Bronchial epithelial cell (primary cell): ENCODE measurements at regions not wholly inside any gene's neighbourhood (a gene's known extent, or its start where the extent isn't known, plus 50 kb on each side); places are given as distances from the start of the nearest gene placed in this dataset.

Experiments
- DNase-seq: peaks from one replicate; pipeline ENCODE4 v3.0.0-alpha.2; 2010; ENCODE audit warnings: low read depth
- FAIRE-seq: peaks from 2 replicates; lab custom pipeline; 2011; peaks lifted over from hg19 to GRCh38; lab: Jason Lieb, UNC
- H3K27me3 ChIP-seq: 2 replicates; pipeline ENCODE4 v1.5.1; 2011; ENCODE audit warnings: low read length; ENCODE audit not compliant: control insufficient read depth, insufficient read depth
- H3K36me3 ChIP-seq: 2 replicates; pipeline ENCODE4 v1.5.1; 2011; ENCODE audit warnings: low read length; ENCODE audit not compliant: control insufficient read depth, insufficient read depth
- H3K4me3 ChIP-seq: 2 replicates; pipeline ENCODE4 v1.5.1; 2011; ENCODE audit warnings: mild to moderate bottlenecking, low read depth, low read length, control low read depth
- CTCF ChIP-seq: IDR thresholded peaks from 2 replicates; pipeline ENCODE4 v1.5.1; 2011; ENCODE audit warnings: mild to moderate bottlenecking, moderate library complexity, low read length, control low read depth, inconsistent platforms; ENCODE audit not compliant: insufficient read depth, severe bottlenecking

GRCh38 chr17:65413390-65413789 lies 148.1 kb downstream of the AXIN2 start:
- no peak for FAIRE-seq
- no peak for TF ChIP-seq CTCF
- H3K36me3 ChIP-seq, result no peaks in the 10 kb centered on the region

DNA sequence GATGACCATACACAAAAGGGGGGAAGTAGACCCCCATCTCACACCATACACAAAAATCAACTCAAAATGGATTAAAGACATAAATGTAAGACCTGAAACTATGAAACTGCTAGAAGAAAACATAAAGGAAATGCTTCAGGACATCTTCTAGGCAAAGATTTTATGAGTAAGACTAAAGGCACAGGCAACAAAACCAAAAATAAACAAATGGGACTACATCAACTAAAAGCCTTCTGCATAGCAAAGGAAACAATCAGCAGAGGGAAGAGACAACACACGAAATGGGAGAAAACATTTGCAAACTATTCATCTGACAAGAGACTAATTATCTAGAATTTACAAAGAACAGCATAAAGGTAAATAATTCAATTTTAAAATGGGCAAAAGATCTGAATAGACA lies 152.1 kb downstream of the AXIN2 start:
- no peaks in the 10 kb centered on the region for H3K36me3 ChIP-seq
- H3K4me3 ChIP-seq, result no peak overlapping the region
- no peak for FAIRE-seq
- DNase-seq, result no peak
- H3K27me3 ChIP-seq, result no peaks in the 10 kb centered on the region
- no peak for TF ChIP-seq CTCF

More at GRCh38 chr17:65413390-65413789, 148.1 kb downstream of the AXIN2 start:
- DNase-seq, result no peak
- H3K27me3 ChIP-seq, result no peaks in the 10 kb centered on the region
- H3K4me3 ChIP-seq, result no peak overlapping the region

DNA sequence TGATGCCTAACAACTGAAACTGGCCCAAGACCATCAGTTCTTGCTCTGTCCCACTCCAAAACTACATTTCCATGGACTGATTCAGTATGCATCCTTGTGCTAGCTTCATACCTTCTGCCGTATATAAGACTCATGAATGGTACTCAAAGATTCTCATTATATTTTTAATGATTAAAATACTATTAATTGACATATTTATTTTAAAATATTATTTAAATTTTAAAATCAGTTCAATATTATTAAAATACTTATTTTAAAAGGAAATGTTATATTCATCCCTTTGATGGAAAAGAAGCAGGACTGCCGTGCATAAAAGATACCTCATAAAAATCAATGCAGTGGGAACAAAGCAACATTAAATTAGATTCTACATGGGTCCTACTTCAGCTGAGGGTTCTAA lies 153.4 kb downstream of the AXIN2 start:
- H3K27me3 ChIP-seq, result no peaks in the 10 kb centered on the region
- DNase-seq (no peak), FAIRE-seq (no peak)
- no peak for TF ChIP-seq CTCF
- no peak overlapping the region for H3K4me3 ChIP-seq
- H3K36me3 ChIP-seq, result no peaks in the 10 kb centered on the region

GRCh38 chr17:65407017-65407416 lies 154.4 kb downstream of the AXIN2 start:
- Histone ChIP-seq H3K36me3 (no peaks in the 10 kb centered on the region), H3K4me3 (no peak overlapping the region), H3K27me3 (no peaks in the 10 kb centered on the region)
- DNase-seq (no peak), FAIRE-seq (no peak)
- no peak for TF ChIP-seq CTCF

GRCh38 chr17:65406552-65406951 lies 154.9 kb downstream of the AXIN2 start:
- DNase-seq (no peak), FAIRE-seq (no peak)
- no peak for TF ChIP-seq CTCF
- H3K27me3 ChIP-seq, result no peaks in the 10 kb centered on the region
- no peak overlapping the region for H3K4me3 ChIP-seq
- no peaks in the 10 kb centered on the region for H3K36me3 ChIP-seq

- DNase-seq (no peak), FAIRE-seq (no peak)
- no peak for TF ChIP-seq CTCF
- H3K4me3 ChIP-seq, result no peak overlapping the region
- H3K27me3 ChIP-seq, result no peaks in the 10 kb centered on the region
- no peaks in the 10 kb centered on the region for H3K36me3 ChIP-seq
Measured at GRCh38 chr17:65405563-65405962, 155.9 kb downstream of the AXIN2 start.
